CD14-positive monocyte (primary cell): ENCODE measurements at regions not wholly inside any gene's neighbourhood (a gene's known extent, or its start where the extent isn't known, plus 50 kb on each side); places are given as distances from the start of the nearest gene placed in this dataset.

ENCODE experiments used
- DNase-seq, 3 donors: peaks; one replicate each; pipeline ENCODE4 v3.0.0-alpha.2; 2011 to 2022
- H2AFZ ChIP-seq: 2 replicates; pipeline ENCODE4 v1.6.0; 2012; ENCODE audit warnings: mild to moderate bottlenecking, low read depth, low read length, inconsistent platforms; ENCODE audit not compliant: insufficient read depth, poor library complexity, severe bottlenecking
- H3K27ac ChIP-seq, 2 donors: 1 replicate in 1 of 2; 2 replicates in 1 of 2; pipeline ENCODE4 v1.5.1; 2012 to 2013; ENCODE audit warnings: low read length in 2 of 2, control low read depth in 1 of 2, inconsistent platforms in 1 of 2, low read depth in 1 of 2, mild to moderate bottlenecking in 1 of 2
- H3K27me3 ChIP-seq, 2 donors: one replicate each; pipeline versions ENCODE4 v1.6.0 to v1.6.1; 2011 to 2013; ENCODE audit warnings: low read length in 2 of 2; ENCODE audit not compliant: control insufficient read depth in 2 of 2, insufficient read depth in 2 of 2
- H3K36me3 ChIP-seq, 2 donors: replicated peaks in 1 of 2; 1 replicate in 1 of 2; 2 replicates in 1 of 2; pipeline versions ENCODE4 v1.5.1 to v1.6.1; 2012 to 2013; ENCODE audit warnings: low read length in 2 of 2, control low read depth in 1 of 2, inconsistent platforms in 1 of 2, mild to moderate bottlenecking in 1 of 2; ENCODE audit not compliant: insufficient read depth in 2 of 2, control insufficient read depth in 1 of 2
- H3K4me1 ChIP-seq, 2 donors: 1 replicate in 1 of 2; 2 replicates in 1 of 2; pipeline versions ENCODE4 v1.5.1 to v1.6.1; 2012 to 2013; ENCODE audit warnings: low read length in 2 of 2, control low read depth in 1 of 2, inconsistent platforms in 1 of 2, mild to moderate bottlenecking in 1 of 2, moderate library complexity in 1 of 2; ENCODE audit not compliant: insufficient read depth in 2 of 2, control insufficient read depth in 1 of 2
- H3K4me2 ChIP-seq: replicated peaks from 2 replicates; pipeline ENCODE3; 2012; ENCODE audit warnings: low read length, moderate library complexity, mild to moderate bottlenecking; ENCODE audit not compliant: poor library complexity, severe bottlenecking; ENCODE audit errors: extremely low read depth
- H3K4me3 ChIP-seq, 3 experiments: fragments of 200-600 bp in 1 of 3; sonication (generic) in 1 of 3; replicated peaks in 1 of 3; 1 replicate in 2 of 3; 2 replicates in 1 of 3; pipeline ENCODE4 v1.5.1; 2011 to 2013; ENCODE audit warnings: low read length in 3 of 3, mild to moderate bottlenecking in 3 of 3, control low read depth in 2 of 3, low read depth in 2 of 3, inconsistent platforms in 1 of 3, moderate library complexity in 1 of 3
- H3K79me2 ChIP-seq: 2 replicates; pipeline ENCODE4 v1.6.0; 2012; ENCODE audit warnings: mild to moderate bottlenecking, control low read depth, inconsistent platforms, low read length, moderate library complexity; ENCODE audit not compliant: insufficient read depth
- H3K9ac ChIP-seq: 2 replicates; pipeline ENCODE4 v1.6.0; 2017; ENCODE audit warnings: low read length, mild to moderate bottlenecking; ENCODE audit not compliant: insufficient read depth, poor library complexity, severe bottlenecking
- H3K9me3 ChIP-seq, 2 donors: replicated peaks in 1 of 2; 1 replicate in 1 of 2; 2 replicates in 1 of 2; pipeline versions ENCODE4 v1.5.1 to v1.6.1; 2012 to 2013; ENCODE audit warnings: low read length in 2 of 2, control low read depth in 1 of 2; ENCODE audit not compliant: control insufficient read depth in 1 of 2, insufficient read depth in 1 of 2
- H4K20me1 ChIP-seq: 2 replicates; pipeline ENCODE4 v1.6.0; 2012; ENCODE audit warnings: mild to moderate bottlenecking, low read length, control low read depth, moderate library complexity; ENCODE audit not compliant: insufficient read depth
- H3K27ac Mint-ChIP-seq, 7 donors: one replicate each; pipeline ENCODE4 v1.8.0; 2020; ENCODE audit warnings: mild to moderate bottlenecking in 7 of 7, mixed read lengths in 7 of 7, moderate library complexity in 6 of 7, inconsistent platforms in 2 of 7
- H3K27me3 Mint-ChIP-seq, 3 donors: one replicate each; pipeline ENCODE4 v1.8.0; 2021 to 2022; ENCODE audit warnings: low read depth in 3 of 3, mild to moderate bottlenecking in 3 of 3, mixed read lengths in 3 of 3, moderate library complexity in 3 of 3, inconsistent platforms in 1 of 3
- H3K36me3 Mint-ChIP-seq, 2 donors: one replicate each; pipeline ENCODE4 v1.8.0; 2020; ENCODE audit warnings: mixed read lengths in 2 of 2, inconsistent platforms in 1 of 2, mild to moderate bottlenecking in 1 of 2
- H3K4me1 Mint-ChIP-seq: one replicate; pipeline ENCODE4 v1.8.0; 2020; ENCODE audit warnings: mild to moderate bottlenecking, mixed read lengths
- H3K4me3 Mint-ChIP-seq, 2 donors: one replicate each; pipeline ENCODE4 v1.8.0; 2020; ENCODE audit warnings: mild to moderate bottlenecking in 2 of 2, mixed read lengths in 2 of 2, moderate library complexity in 1 of 2
- H3K9me3 Mint-ChIP-seq, 7 donors: one replicate each; pipeline ENCODE4 v1.8.0; 2020 to 2022; ENCODE audit warnings: mixed read lengths in 7 of 7, mild to moderate bottlenecking in 6 of 7, moderate library complexity in 6 of 7, inconsistent platforms in 2 of 7
- WGBS: methylation state at CpG from one replicate; pipeline ENCODE4 v1.1.5; 2013; ENCODE audit warnings: missing lambda C conversion rate; ENCODE audit not compliant: insufficient coverage; 5-methylcytosine and 5-hydroxymethylcytosine counted together
- intact Hi-C, 2 donors: fragments of 100-400 bp; cut with micrococcal nuclease; formaldehyde crosslinking; loops; one replicate each; pipeline versions ENCODE4 v1.15.0 to v1.15.1; 2023
- TF ChIP-seq, protein P1 (sequence below): fragments of 200-600 bp; IDR thresholded peaks from one replicate; pipeline ENCODE4 v1.8.0; 2022; ENCODE audit warnings: antibody characterized with exemption, mild to moderate bottlenecking

DNA sequence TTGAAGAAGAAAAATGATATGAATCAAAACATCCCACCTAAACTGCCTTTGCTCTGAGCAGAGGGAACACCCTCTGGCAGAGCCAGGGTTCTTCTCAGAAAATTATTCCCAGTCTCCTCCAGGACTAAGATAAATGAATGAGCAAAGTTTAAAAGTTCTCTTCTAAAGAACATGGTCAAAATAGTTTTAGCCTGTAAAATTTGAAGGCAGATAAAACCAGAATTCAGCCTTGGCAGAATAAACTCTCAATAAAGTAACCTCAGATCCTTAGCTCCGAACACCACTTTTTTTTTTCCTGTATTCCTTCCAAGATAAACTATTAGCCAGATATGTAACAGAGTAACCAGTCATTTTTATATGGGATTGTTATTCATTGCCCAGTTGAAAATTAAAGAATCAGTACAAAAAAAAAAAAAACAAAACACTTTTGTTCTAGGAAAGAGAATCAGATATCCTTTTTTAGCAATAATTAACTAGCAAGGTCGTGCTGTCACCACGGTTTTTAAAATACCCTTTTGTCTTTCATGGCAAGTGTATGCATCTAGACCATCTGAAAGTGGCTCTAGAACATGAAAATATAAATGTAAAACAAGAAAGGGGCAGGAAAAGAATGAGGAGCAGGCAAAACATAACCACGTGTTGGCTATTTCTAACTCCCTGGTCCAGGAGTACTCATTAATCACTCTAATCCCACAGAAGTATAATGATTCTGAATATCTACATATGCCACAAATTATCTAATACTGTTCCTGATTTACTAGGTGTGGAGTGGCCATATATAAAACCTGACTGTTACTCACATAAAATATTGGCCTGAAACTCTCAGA is 60.8 kb downstream of the CAPZA3 start:
- no peak for DNase-seq
- Histone ChIP-seq H3K9me3 (no peaks in the 10 kb centered on the region), H3K79me2 (no peaks in the 10 kb centered on the region), H3K36me3 (no peaks in the 10 kb centered on the region), H3K4me2 (no peak overlapping the region), H2AFZ (no peak overlapping the region), H3K27ac (no peak overlapping the region), H4K20me1 (no peaks in the 10 kb centered on the region), H3K9ac (no peak overlapping the region), H3K27me3 (no peaks in the 10 kb centered on the region), H3K4me1 (no peaks in the 10 kb centered on the region), H3K4me3 (no peak overlapping the region)
- TF ChIP-seq, protein P1, sequence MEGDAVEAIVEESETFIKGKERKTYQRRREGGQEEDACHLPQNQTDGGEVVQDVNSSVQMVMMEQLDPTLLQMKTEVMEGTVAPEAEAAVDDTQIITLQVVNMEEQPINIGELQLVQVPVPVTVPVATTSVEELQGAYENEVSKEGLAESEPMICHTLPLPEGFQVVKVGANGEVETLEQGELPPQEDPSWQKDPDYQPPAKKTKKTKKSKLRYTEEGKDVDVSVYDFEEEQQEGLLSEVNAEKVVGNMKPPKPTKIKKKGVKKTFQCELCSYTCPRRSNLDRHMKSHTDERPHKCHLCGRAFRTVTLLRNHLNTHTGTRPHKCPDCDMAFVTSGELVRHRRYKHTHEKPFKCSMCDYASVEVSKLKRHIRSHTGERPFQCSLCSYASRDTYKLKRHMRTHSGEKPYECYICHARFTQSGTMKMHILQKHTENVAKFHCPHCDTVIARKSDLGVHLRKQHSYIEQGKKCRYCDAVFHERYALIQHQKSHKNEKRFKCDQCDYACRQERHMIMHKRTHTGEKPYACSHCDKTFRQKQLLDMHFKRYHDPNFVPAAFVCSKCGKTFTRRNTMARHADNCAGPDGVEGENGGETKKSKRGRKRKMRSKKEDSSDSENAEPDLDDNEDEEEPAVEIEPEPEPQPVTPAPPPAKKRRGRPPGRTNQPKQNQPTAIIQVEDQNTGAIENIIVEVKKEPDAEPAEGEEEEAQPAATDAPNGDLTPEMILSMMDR, result no peak
- no peaks in the 10 kb centered on the region for H3K36me3 Mint-ChIP-seq
- no peak overlapping the region for H3K27ac Mint-ChIP-seq
- no peak overlapping the region for H3K4me3 Mint-ChIP-seq
- intact Hi-C loops, result no loop called here
- WGBS, result no CpG with 5 or more reads among the region's 4 CpGs
- H3K27me3 Mint-ChIP-seq, result no peaks in the 10 kb centered on the region
- peaks cover 0 to 6% (median 1%) of the 10 kb centered on the region in 7 donors for H3K9me3 Mint-ChIP-seq
- H3K4me1 Mint-ChIP-seq, result no peaks in the 10 kb centered on the region

DNA sequence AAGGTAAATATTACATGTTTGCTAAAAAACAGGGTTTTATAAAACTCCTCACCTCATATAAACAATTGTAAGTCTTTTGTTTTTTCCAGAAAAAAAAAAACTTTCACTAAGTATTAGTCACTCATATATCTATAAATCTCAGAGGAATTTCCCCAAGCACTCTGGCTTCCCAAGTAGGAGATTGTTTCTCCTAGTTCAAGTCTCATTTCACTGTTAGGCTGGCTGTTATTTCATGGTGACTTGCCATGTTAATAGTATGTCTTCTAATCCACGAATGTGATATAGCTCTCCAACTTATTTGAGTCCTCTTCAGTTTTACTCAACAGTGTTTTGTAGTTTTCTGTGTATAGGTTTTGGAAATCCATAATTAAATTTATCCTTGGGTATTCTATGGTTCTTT is 61.6 kb downstream of the CAPZA3 start:
- TF ChIP-seq, protein P1, result no peak
- Histone ChIP-seq H3K4me2 (no peak overlapping the region), H3K27ac (no peak overlapping the region), H3K9me3 (no peaks in the 10 kb centered on the region), H3K79me2 (no peaks in the 10 kb centered on the region), H2AFZ (no peak overlapping the region), H3K9ac (no peak overlapping the region), H3K36me3 (no peaks in the 10 kb centered on the region), H3K4me1 (no peaks in the 10 kb centered on the region), H3K4me3 (no peak overlapping the region), H3K27me3 (no peaks in the 10 kb centered on the region), H4K20me1 (no peaks in the 10 kb centered on the region)
- peaks cover 0 to 6% (median 1%) of the 10 kb centered on the region in 7 donors for H3K9me3 Mint-ChIP-seq
- no peak overlapping the region for H3K4me3 Mint-ChIP-seq
- WGBS, result no CpG with 5 or more reads among the region's 1 CpG
- DNase-seq, result no peak
- H3K4me1 Mint-ChIP-seq, result no peaks in the 10 kb centered on the region
- H3K36me3 Mint-ChIP-seq, result no peaks in the 10 kb centered on the region
- no peaks in the 10 kb centered on the region for H3K27me3 Mint-ChIP-seq
- no peak overlapping the region for H3K27ac Mint-ChIP-seq
- intact Hi-C loops, result no loop called here
